ENCODE measurements at regions not wholly inside any gene's neighbourhood (a gene's known extent, or its start where the extent isn't known, plus 50 kb on each side); places are given as distances from the start of the nearest gene placed in this dataset.

DNA sequence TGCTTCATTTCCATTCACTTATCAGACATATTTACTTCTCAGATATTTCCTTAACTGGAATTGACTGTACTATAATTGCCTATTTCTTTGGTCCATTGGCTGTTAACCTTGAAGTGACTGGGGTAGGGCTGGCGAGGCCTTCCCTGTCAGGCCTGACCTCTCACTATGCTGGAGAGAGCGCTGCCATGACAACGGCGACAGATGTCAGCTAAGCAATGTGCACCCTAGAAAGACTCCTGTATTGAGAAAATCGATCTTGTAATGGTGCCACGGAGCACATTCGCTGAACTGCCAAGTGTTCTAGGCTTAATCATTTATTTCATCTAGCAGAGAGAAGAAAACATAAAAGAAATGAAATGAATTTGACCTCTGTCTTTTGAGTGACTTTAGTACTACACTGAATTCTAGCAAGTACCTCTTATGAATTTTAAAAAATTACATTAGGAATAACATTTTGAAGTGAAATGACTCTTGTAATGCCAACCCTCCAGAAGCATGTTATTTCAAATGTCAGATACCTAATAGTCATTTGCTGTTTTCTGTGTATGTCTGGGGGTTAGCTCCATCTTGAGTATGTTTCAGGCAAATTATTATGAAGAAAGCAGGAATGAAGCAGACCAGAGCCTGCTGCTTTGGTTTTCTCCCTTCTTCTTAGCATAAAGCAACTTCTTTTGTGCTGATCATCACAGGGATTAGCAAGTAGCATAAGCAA is 148.0 kb downstream of the SNX10 start:
- TF ChIP-seq, protein P1, sequence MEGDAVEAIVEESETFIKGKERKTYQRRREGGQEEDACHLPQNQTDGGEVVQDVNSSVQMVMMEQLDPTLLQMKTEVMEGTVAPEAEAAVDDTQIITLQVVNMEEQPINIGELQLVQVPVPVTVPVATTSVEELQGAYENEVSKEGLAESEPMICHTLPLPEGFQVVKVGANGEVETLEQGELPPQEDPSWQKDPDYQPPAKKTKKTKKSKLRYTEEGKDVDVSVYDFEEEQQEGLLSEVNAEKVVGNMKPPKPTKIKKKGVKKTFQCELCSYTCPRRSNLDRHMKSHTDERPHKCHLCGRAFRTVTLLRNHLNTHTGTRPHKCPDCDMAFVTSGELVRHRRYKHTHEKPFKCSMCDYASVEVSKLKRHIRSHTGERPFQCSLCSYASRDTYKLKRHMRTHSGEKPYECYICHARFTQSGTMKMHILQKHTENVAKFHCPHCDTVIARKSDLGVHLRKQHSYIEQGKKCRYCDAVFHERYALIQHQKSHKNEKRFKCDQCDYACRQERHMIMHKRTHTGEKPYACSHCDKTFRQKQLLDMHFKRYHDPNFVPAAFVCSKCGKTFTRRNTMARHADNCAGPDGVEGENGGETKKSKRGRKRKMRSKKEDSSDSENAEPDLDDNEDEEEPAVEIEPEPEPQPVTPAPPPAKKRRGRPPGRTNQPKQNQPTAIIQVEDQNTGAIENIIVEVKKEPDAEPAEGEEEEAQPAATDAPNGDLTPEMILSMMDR (IDR thresholded peaks at IDR 0.05) = no peak

DNA sequence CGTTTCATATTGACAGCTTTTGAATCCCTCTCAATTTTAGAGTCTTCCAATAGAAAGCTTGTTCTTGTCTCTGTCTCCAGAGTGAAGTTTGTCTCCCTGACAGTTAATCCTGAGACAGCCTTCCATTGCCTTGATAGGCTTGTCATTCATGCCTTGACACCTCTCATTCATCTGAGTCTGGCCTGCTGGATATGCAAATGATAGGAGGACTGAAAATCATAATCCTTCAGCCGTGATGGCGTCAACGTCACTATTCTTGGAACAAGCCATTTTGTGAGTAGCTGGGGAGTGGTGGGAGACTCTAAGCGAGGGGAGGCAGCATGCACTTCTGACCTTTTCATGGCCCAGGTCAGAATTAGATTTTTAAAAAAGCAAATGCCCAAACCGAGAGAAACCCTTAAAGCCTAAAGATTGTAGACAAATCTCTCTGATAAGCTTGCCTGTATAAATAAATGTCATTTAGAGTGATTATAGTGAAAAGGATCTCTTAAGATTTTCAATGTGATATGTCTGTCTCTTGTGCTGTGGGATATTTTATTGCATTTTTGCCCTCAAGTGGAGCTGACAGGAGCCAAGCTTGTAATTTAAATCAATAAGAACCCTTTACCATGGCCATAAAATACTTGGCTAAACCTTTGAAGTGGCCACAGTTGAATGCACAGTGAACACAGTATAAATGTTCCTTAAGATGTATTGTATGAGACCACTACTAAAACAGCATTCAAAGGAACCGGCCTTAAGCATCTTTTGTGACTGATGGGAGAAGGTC is 148.8 kb downstream of the SNX10 start:
- TF ChIP-seq, protein P1 (IDR thresholded peaks at IDR 0.05) = no peak

DNA sequence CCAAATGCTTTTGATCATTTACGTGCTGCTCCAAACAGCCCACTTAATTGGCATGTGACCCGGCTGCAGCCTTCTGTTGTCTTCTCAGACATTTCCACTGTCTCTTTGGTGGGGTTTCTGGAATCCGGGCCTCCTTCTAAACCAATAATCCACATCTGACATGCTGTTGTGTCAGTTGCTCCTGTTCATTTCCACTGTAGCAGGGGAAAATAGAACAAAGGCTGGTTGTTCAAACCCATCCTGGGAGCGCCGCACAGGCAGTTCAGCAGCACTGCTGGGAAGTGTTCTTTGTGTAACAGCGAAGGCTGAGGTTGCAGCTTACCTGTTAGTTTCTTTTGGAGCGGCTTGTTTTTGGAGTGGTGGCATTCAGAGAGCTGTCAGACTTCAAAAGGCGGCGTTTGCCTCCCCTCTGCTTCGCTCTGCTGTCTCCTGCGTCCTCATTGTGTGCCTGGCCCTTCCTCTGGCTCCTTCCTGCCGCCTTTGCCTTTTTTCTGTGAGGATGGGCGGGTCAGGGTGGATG is 149.4 kb downstream of the SNX10 start:
- TF ChIP-seq, protein P1 (IDR thresholded peaks at IDR 0.05) = no peak

DNA sequence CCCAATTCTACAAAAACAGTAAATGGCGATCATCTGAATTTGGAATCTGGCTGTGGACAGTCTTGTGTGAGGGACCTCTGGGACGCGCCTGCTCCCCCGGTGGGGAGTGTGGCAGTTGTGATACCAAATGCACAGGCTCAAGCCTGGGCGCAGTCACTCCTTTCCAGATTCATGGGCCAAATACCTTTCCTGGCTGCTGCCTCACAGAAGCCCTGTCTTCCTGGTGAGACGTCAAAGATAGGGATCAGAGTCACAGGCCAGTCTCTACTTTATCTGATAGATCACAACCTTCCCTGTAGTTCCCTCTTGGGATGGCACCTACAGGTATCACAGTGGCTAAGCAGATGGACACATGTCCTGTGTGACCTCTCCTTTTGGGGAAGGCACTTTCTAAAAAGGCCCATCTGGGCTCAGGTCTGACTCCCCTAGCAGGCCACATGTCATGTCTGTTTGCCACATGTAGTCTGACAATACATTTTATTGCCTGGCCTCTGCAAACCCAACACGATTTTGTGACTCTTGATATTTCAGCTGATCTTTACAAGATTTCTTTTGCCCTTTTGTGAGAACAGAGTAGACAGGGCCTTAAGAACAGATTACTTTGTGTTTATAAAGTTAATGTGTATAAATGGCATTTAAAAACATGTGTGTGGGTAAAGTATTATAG is 150.1 kb downstream of the SNX10 start:
- TF ChIP-seq, protein P1 (IDR thresholded peaks at IDR 0.05) = no peak

DNA sequence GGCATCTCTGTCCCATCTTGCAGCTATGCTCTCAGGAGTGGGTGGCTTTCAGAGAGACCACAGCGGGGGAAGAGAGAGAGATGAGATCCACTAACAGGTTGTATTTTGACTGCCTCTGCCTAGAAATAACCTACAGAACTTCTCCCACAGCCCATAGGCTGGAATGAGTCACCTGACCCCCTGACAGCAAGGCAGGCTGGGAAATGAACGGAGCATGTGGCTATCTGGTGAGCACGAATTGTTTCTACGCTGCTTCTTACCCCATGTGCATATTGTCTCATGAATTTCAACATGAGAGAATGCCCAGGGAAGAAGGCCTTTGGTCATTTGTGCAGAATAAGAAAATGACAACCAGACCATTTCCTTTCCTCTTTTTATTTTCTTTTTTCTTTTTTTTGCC is 151.3 kb downstream of the SNX10 start:
- TF ChIP-seq, protein P1 (IDR thresholded peaks at IDR 0.05) = no peak

DNA sequence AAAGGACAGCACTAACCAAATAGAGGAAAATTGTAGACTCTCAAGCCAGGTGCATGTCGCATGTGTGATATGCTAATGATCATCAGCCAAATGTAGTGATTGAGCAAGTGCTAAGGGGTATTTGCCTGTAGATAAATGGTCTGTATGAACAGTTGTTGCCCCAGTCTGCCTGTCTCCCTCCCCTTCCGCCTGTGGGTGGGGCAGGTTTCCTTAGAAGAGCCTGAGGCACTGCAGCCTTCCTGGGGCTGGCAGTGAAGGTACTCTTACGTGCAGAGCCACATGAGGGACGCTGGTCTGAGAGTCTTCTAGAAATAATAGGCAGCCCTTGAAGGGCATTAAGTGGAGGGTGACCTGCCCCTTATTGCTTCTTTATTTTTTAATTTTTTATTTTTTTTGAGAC is 152.1 kb downstream of the SNX10 start:
- TF ChIP-seq, protein P1 (IDR thresholded peaks at IDR 0.05) = no peak

DNA sequence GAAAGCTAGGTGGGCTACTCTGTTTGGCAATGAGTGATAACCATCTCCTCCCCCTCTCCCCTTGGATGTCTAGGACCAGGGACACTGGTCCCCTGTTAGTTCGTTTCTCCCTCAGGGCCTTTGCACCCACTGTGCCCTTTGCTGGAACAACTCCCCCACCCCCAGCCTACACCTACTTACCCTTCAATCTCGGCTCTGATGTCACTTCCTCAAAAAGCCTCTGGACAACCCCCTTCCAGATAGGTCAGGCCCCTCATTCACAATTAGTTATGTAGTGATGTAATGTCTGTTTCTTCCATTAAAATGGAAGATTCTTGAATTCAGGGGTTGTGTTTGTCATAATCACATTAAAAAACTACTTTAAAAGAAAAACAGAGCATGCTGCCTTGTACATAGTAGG is 152.9 kb downstream of the SNX10 start:
- TF ChIP-seq, protein P1 (IDR thresholded peaks at IDR 0.05) = no peak

All from LNCAP (cell line).